ENCODE measurements at regions not wholly inside any gene's neighbourhood (a gene's known extent, or its start where the extent isn't known, plus 50 kb on each side); places are given as distances from the start of the nearest gene placed in this dataset.

DNA sequence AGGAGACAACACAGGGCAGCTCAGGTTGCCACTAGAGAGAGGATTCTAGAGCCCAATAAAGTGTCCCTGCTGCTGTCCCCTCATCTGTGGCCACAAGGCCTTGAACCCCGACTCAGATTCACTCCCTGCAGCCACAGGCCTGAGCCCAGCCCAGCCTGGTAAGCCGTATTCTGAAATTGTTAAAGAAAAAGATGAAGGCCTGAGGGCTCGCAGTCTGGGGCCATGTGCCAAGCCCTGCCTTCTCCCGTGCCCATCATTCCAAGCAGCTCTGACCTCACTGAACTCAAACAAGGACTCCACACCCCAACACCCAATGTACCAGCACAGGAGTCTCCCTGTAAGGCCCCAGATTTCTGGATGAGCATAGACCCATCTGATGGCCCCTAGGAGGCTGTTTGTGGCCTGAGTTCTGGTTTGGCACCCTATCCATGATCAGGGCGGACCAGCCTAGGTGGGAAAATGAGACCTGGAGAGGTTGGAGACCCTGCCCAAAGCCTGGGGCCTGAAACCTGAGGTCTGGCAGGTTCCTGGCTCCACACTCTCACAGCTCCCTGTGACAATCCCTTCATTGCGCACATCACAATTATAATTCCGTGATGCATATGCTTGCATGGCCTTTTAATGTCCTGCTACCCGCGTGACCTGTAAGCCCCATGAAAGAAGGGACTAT, 62.0 kb upstream of the TOP1 start:
- TF ChIP-seq, protein P1, sequence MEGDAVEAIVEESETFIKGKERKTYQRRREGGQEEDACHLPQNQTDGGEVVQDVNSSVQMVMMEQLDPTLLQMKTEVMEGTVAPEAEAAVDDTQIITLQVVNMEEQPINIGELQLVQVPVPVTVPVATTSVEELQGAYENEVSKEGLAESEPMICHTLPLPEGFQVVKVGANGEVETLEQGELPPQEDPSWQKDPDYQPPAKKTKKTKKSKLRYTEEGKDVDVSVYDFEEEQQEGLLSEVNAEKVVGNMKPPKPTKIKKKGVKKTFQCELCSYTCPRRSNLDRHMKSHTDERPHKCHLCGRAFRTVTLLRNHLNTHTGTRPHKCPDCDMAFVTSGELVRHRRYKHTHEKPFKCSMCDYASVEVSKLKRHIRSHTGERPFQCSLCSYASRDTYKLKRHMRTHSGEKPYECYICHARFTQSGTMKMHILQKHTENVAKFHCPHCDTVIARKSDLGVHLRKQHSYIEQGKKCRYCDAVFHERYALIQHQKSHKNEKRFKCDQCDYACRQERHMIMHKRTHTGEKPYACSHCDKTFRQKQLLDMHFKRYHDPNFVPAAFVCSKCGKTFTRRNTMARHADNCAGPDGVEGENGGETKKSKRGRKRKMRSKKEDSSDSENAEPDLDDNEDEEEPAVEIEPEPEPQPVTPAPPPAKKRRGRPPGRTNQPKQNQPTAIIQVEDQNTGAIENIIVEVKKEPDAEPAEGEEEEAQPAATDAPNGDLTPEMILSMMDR (IDR thresholded peaks at IDR 0.05; ENCODE audit: low read depth, low read length) = no peak
- TF ChIP-seq EZH2phosphoT487 (IDR thresholded peaks at IDR 0.05; ENCODE audit: low read depth) = no peak

Measured in OCI-LY3 (cell line).